Stimulated activated CD4-positive, alpha-beta T cell treated with anti-CD3 and anti-CD28 coated beads, TNF-alpha, amount 100 ng/mL, for 24 hours (primary cell): ENCODE measurements at regions not wholly inside any gene's neighbourhood (a gene's known extent, or its start where the extent isn't known, plus 50 kb on each side); places are given as distances from the start of the nearest gene placed in this dataset.

Source experiments
- DNase-seq, 3 experiments: peaks; one replicate each; pipeline ENCODE4 v3.0.0-alpha.2; 2020; ENCODE audit warnings: low read depth in 3 of 3

- no peak for DNase-seq
Observed at GRCh38 chr2:14257801-14258507, 374.6 kb upstream of the LRATD1 start.

DNA sequence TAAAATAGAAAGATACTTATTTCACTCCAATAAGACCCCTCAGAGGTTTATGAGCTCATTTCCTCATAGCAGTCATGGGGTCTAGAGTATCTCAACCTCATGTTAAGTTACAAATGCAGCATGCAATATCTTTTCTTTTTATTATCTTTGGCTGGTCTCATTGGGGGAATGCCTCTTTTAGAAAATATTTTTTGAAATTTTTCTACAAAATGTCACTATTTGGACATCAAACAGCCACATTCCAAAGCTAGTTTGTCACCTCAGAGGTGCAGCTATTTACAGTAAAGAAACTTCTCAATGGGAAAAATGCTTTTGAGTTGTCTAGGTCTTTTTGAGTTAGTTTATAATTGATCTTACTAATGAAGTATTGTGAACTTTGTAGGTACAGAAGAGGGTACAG, 370.7 kb upstream of the LRATD1 start:
- DNase-seq, result no peak

DNA sequence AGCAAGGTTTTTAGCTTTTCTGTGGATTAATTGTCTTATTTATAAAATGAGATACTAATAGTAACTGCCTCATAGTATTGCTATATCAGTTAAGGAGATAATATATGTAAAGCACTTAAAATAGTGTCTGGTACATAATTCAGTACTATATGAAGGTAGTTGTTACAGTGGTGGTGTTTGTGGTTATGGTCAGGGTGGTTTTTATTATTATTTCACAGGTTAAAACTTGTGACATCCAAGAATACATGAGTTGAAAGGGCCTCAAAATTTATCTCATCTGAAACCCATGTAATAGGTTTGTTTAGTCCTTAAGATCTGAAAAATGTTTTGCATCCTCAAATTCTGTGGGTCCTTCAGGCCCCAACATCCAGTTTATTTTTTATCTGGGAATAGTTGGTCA, 369.5 kb upstream of the LRATD1 start:
- DNase-seq, result no peak

DNA sequence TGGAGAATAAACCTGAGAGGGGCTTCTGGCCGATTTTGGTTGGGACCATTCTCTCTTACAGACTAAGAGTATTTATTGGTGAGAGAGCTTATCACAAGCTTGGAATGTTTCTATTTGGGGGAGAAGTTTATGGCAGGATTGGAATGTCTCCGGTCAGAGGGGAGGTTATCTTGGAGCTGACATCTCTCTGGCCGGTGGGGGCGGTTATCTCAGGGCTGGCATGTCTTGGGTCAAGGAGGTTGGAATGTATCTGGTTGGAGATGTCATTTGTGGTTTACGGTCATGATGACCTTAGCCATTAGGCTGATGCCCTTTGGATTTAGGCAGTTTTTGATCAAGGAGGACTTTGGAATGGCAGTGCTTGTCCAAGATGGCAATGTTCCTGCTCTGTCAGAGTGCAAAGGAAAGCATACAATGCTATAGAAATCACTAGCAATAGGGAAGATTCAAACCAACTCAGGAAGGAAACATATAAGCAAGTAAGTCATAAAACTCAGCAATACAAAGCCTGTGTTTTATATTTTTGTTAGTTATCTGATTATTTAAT, 362.4 kb upstream of the LRATD1 start:
- DNase-seq, result no peak

- DNase-seq, result no peak
Observed at GRCh38 chr2:14272396-14273075, 360.0 kb upstream of the LRATD1 start.

GRCh38 chr2:14273650-14274049, 358.9 kb upstream of the LRATD1 start:
- DNase-seq, result no peak

DNA sequence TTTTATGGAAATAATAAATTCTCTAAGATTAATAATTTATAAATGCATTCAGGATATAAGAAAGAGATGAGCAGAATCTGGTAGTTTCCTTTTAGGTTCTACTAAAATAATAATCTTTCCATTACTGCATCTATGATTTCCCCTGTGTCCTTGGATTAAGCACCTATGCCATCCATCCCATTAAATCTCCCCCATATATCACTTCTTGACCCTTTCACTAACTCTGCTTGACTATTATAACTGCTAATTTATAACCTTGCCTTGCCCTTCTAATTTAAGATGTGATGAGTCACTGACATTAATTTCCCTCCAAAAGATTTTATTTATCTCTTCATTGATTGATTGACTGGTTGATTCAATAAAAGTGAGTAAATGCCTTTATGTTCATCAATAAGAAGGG, 348.3 kb upstream of the LRATD1 start:
- DNase-seq, result no peak

DNA sequence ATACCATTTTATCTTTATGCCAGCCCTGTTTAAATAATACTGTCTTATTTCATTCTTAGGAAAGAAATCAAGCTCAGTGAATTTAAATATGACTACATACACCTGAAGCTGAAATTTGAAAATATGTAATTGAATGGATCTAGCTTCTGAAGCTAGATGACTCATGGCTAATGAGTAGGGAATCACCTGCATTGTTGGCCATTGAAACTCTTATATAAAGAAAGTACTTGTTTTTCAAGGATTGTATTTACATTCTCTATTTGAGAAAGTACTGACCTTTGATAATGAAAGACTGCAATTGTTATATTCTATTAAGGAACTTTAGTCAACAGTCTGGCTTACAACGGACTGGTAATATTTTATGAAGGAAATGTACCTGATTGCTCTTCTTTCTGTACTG, 346.7 kb upstream of the LRATD1 start:
- DNase-seq, result no peak

DNA sequence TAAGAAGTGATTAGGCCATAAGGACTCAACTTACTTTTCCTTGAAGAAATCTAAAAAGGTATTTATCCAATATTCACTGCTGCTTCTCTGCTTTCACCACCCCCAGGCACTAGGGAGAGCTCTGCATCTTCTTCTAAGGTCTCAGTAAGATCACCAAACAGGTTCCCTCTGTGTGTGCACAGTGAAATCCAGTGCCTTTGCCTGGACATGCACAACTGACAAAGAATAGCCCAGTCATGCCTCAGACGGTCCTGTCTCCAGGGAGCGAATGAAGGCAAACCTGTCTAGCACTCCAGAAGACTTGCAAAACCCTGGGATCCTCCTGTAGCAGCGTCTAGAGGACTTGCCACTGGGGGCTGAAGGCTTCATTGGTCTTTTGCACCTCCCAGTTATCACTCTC, 344.5 kb upstream of the LRATD1 start:
- no peak for DNase-seq

GRCh38 chr2:14292964-14293363, 339.6 kb upstream of the LRATD1 start:
- no peak for DNase-seq

DNA sequence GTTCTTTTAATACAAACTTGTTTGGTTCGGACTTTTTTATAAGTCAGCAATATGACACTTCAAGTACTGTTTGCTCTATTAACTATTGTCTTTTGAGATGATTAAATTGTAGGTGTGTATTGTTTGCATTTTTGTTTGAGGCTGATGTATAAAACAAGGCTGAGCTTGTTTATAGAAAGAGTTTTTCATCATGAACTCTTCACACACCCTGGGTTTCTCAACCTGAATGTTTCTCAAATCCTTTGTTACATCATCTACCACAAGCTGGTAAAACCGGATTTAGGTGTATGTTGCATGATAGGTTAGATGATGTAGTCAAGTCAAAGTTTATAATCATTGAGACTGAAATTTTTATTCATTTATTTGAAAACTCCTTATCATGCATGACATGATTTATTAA, 335.2 kb upstream of the LRATD1 start:
- DNase-seq, result no peak

DNA sequence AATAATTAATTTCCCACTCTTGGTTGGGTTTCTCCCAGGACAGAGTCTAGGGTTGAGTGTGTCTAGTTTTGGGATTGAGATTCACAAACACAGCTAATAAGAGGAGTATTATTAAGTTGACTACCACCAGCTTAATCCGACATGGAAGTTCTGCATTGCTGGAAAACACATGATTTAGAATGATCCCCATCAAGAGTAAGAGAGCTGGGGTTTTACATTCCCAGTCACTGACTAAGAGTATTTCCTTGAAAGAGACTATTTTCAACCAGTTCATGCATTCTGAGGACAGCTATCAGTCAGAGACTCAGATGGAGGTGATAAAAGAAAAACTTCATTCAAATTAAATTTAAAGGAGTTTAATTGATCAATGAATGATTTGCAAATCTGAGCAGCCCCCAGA, 334.6 kb upstream of the LRATD1 start:
- no peak for DNase-seq

DNA sequence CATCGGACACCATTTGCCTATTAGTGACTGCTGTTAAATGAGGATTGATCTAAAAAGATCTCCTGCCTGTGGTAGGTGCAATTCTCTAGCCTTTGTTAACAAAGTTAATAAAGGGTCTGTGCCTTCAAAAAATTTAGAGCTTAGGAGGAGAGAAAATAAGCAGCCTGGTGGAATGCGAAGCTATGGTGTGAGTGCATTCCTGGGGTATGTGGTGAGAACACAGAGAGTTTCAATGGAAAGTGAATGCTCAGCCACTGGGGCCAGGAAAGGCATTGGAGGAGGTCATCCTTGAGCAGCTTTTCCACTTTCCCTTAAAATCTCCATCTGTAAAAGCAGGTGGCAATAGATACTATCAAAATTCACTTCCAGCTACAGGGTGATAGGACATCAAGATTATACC, 331.2 kb upstream of the LRATD1 start:
- no peak for DNase-seq

GRCh38 chr2:14303366-14304115, 329.0 kb upstream of the LRATD1 start:
- no peak for DNase-seq

GRCh38 chr2:14304326-14304725, 328.2 kb upstream of the LRATD1 start:
- DNase-seq, result no peak

GRCh38 chr2:14306268-14306861, 326.2 kb upstream of the LRATD1 start:
- DNase-seq, result no peak

GRCh38 chr2:14313341-14313740, 319.2 kb upstream of the LRATD1 start:
- DNase-seq, result no peak

DNA sequence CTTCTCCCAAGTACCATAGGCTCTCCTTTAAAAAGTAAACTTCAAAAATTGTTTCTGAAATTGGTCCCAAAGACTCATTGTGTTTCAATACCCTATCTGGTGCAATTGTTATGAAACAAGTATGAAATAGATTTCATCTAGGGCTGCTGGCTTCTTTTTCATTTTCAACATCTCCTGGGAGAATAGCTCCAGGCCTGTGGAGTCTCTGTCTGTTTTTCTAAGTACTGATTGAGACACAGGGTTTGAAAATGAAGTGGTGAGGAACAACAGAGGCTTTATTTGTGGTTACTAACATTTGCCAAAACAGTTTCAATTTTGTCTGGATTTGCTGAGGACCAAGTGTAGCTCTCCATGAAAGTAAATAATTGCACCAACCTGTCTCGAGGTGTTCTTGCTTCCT, 315.9 kb upstream of the LRATD1 start:
- DNase-seq, result no peak

DNA sequence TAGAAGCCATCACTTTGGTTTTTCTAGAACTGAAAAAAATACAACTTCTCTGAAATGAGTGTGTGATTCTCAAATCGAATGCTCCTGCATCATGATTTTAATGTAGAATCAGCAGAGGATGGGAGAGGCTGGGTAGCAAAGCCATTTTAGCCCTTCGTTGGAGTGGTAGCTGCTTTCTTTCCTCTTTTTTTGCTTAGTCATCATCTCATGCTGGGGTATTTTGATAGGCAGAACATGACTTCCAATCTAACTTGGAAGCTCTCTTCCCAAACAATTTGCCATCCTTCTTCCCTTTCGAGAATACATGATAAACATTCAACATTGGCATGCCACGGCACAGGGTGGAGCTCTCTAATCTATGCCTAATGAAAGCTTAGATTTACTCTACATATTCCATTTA, 311.2 kb upstream of the LRATD1 start:
- DNase-seq, result no peak

- DNase-seq, result no peak
Observed at GRCh38 chr2:14322306-14322705, 310.2 kb upstream of the LRATD1 start.

DNA sequence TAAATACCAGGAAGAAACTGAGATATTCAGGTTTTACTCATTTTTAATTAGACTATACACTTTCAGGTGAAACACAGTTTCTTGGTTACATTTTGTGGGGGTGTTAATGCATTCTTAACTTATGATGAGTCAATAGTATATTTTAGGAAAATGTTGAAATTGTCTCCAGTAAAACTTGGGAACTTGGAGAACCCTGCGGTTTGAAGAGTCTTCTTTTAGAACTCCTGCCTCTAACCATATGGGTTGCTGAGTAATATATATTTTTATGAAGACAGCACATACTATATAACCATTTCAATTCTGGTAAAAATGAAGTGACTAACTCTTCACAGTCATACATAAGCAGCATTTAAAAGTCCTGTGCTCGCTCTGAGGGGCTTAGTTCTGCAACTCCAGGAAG, 308.2 kb upstream of the LRATD1 start:
- DNase-seq, result no peak

DNA sequence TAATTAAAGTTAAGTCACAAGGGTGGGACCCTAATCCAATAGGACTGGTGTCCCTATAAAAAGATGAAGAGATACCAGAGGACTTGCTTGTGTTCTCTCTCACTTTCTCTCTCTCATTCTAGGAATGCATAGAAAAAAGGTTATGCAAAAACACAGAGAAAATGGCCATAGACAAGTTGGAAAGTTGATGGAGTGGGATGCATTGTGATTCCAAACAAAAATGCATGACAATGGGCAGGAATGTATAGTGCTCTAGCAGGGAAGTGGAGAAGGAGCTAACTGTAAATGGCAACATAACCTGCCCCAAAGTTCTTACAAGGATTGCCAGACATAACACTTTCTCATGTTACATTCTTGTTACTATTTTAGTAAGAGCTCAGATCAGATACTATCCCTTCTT, 301.6 kb upstream of the LRATD1 start:
- DNase-seq, result no peak
